Peyer's patch (tissue), 4 donors: ENCODE measurements at regions not wholly inside any gene's neighbourhood (a gene's known extent, or its start where the extent isn't known, plus 50 kb on each side); places are given as distances from the start of the nearest gene placed in this dataset.

Source experiments
- DNase-seq, 3 donors: peaks; one replicate each; pipeline ENCODE4 v3.0.0-alpha.2; 2017 to 2019
- H3K27ac ChIP-seq, 4 donors: fragments of 200-600 bp; sonication (generic); one replicate each; pipeline ENCODE4 v1.5.1; 2016 to 2019
- H3K27me3 ChIP-seq, 2 donors: fragments of 200-600 bp; sonication (generic); one replicate each; pipeline ENCODE4 v1.5.1; 2019
- H3K36me3 ChIP-seq, 3 donors: fragments of 200-600 bp; sonication (generic); one replicate each; pipeline ENCODE4 v1.5.1; 2016 to 2019
- H3K4me1 ChIP-seq, 4 donors: fragments of 200-600 bp; sonication (generic); one replicate each; pipeline ENCODE4 v1.5.1; 2016 to 2019
- H3K4me3 ChIP-seq, 4 donors: fragments of 200-600 bp; sonication (generic); 1 replicate in 3 of 4; 2 replicates in 1 of 4; pipeline ENCODE4 v1.5.1; 2016 to 2019; ENCODE audit warnings: mild to moderate bottlenecking in 1 of 4
- H3K9me3 ChIP-seq, 4 donors: fragments of 200-600 bp; sonication (generic); one replicate each; pipeline ENCODE4 v1.5.1; 2016 to 2019; ENCODE audit warnings: mild to moderate bottlenecking in 1 of 4
- CTCF ChIP-seq, 6 experiments: fragments of 450-650 bp in 4 of 6; fragments of 200-600 bp in 2 of 6; sonication (generic) in 1 of 6; IDR thresholded peaks; one replicate each; pipeline ENCODE4 v1.5.1; 2017 to 2019; ENCODE audit warnings: antibody characterized with exemption in 6 of 6, mild to moderate bottlenecking in 3 of 6, moderate library complexity in 1 of 6
- POLR2A ChIP-seq, 2 donors: fragments of 450-650 bp; IDR thresholded peaks; one replicate each; pipeline ENCODE4 v1.5.1; 2017; ENCODE audit warnings: antibody characterized with exemption in 2 of 2, mild to moderate bottlenecking in 2 of 2, moderate library complexity in 2 of 2

- Histone ChIP-seq H3K4me1 (no peaks in the 10 kb centered on the region), H3K27ac (no peak overlapping the region), H3K36me3 (no peaks in the 10 kb centered on the region), H3K9me3 (no peaks in the 10 kb centered on the region), H3K27me3 (no peaks in the 10 kb centered on the region), H3K4me3 (no peak overlapping the region)
- no peak for DNase-seq
- TF ChIP-seq POLR2A (IDR thresholded peaks at IDR 0.05) (no peak), CTCF (IDR thresholded peaks at IDR 0.05) (no peak)
Observed at GRCh38 chr1:219732814-219733491, 120.0 kb upstream of the ZC3H11B start.

- DNase-seq: no peak
- TF ChIP-seq CTCF (IDR thresholded peaks at IDR 0.05) (no peak), POLR2A (IDR thresholded peaks at IDR 0.05) (no peak)
- H3K4me3 ChIP-seq: no peak overlapping the region
- H3K36me3 ChIP-seq: no peaks in the 10 kb centered on the region
- H3K9me3 ChIP-seq: no peaks in the 10 kb centered on the region
- H3K4me1 ChIP-seq: no peaks in the 10 kb centered on the region
- H3K27me3 ChIP-seq: no peaks in the 10 kb centered on the region
- no peak overlapping the region for H3K27ac ChIP-seq
Observed at GRCh38 chr1:219731771-219732170, 118.9 kb upstream of the ZC3H11B start.

- H3K36me3 ChIP-seq: no peaks in the 10 kb centered on the region
Observed at GRCh38 chr1:219726480-219727272, 113.8 kb upstream of the ZC3H11B start.

GRCh38 chr1:219724440-219724839 lies 111.5 kb upstream of the ZC3H11B start:
- TF ChIP-seq POLR2A (IDR thresholded peaks at IDR 0.05): no peak
- TF ChIP-seq CTCF (IDR thresholded peaks at IDR 0.05): no peak
- peaks cover 0 to 7% (median 0%) of the 10 kb centered on the region in 4 donors for H3K9me3 ChIP-seq
- H3K4me1 ChIP-seq: no peaks in the 10 kb centered on the region
- no peak overlapping the region for H3K4me3 ChIP-seq
- H3K36me3 ChIP-seq: no peaks in the 10 kb centered on the region
- no peak overlapping the region for H3K27ac ChIP-seq
- DNase-seq: no peak
- H3K27me3 ChIP-seq: no peaks in the 10 kb centered on the region

More at GRCh38 chr1:219726480-219727272, 113.8 kb upstream of the ZC3H11B start:
- Histone ChIP-seq H3K27ac (no peak overlapping the region), H3K4me3 (no peak overlapping the region), H3K9me3 (peaks cover 0 to 7% (median 0%) of the 10 kb centered on the region in 4 donors), H3K27me3 (no peaks in the 10 kb centered on the region), H3K4me1 (no peaks in the 10 kb centered on the region)
- DNase-seq: no peak
- TF ChIP-seq CTCF (IDR thresholded peaks at IDR 0.05) (no peak), POLR2A (IDR thresholded peaks at IDR 0.05) (no peak)

GRCh38 chr1:219717536-219717935 lies 104.6 kb upstream of the ZC3H11B start:
- no peaks in the 10 kb centered on the region for H3K36me3 ChIP-seq
- TF ChIP-seq CTCF (IDR thresholded peaks at IDR 0.05) (no peak), POLR2A (IDR thresholded peaks at IDR 0.05) (no peak)
- H3K9me3 ChIP-seq: no peaks in the 10 kb centered on the region
- H3K27me3 ChIP-seq: no peaks in the 10 kb centered on the region
- H3K27ac ChIP-seq: no peak overlapping the region
- DNase-seq: no peak
- no peaks in the 10 kb centered on the region for H3K4me1 ChIP-seq
- H3K4me3 ChIP-seq: no peak overlapping the region
